Calu3 (cell line): ENCODE measurements at regions not wholly inside any gene's neighbourhood (a gene's known extent, or its start where the extent isn't known, plus 50 kb on each side); places are given as distances from the start of the nearest gene placed in this dataset.

Experiments
- BruUV-seq: library from RNA; stranded (reverse); fragments of 400-500 nt; replicated peaks from 2 replicates; lab custom pipeline; 2021; lab: Mats Ljungman, UMichigan
- CTCF ChIA-PET: fragments of 300-600 bp; sonication (Branson Sonifier 250); formaldehyde crosslinking; loops from one replicate; lab custom pipeline; 2022; ENCODE audit warnings: antibody characterized with exemption; lab: Charles Lee
- DNase-seq: peaks from one replicate; pipeline ENCODE4 v3.0.0; 2022
- H3K27ac Mint-ChIP-seq: one replicate; pipeline ENCODE4 v1.8.0; 2022; ENCODE audit warnings: mixed read lengths; ENCODE audit not compliant: unreplicated experiment
- H3K27me3 Mint-ChIP-seq: one replicate; pipeline ENCODE4 v1.8.0; 2022; ENCODE audit warnings: mixed read lengths; ENCODE audit not compliant: unreplicated experiment
- H3K36me3 Mint-ChIP-seq: one replicate; pipeline ENCODE4 v1.8.0; 2022; ENCODE audit warnings: mild to moderate bottlenecking, moderate library complexity, mixed read lengths; ENCODE audit not compliant: insufficient read depth, unreplicated experiment
- H3K4me1 Mint-ChIP-seq: one replicate; pipeline ENCODE4 v1.8.0; 2022; ENCODE audit warnings: mild to moderate bottlenecking, low read depth, mixed read lengths; ENCODE audit not compliant: unreplicated experiment
- H3K4me3 Mint-ChIP-seq: one replicate; pipeline ENCODE4 v1.8.0; 2022; ENCODE audit warnings: mild to moderate bottlenecking, low read depth, moderate library complexity, mixed read lengths; ENCODE audit not compliant: unreplicated experiment
- H3K9me3 Mint-ChIP-seq: one replicate; pipeline ENCODE4 v1.8.0; 2022; ENCODE audit warnings: low read depth, mixed read lengths; ENCODE audit not compliant: unreplicated experiment
- intact Hi-C: fragments of 100-400 bp; cut with micrococcal nuclease; formaldehyde crosslinking; loops from one replicate; pipeline ENCODE4 v1.10.0; 2022; ENCODE audit not compliant: unreplicated experiment
- TF ChIP-seq, protein P1 (sequence below): fragments of 200-600 bp; IDR thresholded peaks from one replicate; pipeline ENCODE4 v1.8.0; 2022; ENCODE audit warnings: antibody characterized with exemption; ENCODE audit not compliant: unreplicated experiment

DNA sequence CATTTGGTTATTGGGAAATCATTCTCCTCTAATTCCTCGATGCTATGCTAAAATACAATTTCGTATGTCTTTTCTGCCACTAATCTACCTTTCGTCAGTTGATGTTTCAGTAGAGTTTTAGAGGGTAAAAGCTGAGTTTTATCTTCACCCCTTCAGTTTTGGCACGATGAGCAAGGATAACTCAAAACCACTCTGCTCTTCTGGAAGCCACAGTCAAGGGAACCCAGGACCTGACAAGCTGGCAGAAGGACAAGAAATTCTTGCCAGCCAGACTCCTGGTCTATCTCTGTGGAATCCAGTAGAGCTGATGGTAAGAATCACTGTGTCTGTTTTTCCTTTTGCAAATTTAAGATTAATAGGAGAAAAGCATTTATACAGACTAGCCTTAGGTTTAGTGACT is 414.4 kb upstream of the LRRC3B start:
- TF ChIP-seq, protein P1, sequence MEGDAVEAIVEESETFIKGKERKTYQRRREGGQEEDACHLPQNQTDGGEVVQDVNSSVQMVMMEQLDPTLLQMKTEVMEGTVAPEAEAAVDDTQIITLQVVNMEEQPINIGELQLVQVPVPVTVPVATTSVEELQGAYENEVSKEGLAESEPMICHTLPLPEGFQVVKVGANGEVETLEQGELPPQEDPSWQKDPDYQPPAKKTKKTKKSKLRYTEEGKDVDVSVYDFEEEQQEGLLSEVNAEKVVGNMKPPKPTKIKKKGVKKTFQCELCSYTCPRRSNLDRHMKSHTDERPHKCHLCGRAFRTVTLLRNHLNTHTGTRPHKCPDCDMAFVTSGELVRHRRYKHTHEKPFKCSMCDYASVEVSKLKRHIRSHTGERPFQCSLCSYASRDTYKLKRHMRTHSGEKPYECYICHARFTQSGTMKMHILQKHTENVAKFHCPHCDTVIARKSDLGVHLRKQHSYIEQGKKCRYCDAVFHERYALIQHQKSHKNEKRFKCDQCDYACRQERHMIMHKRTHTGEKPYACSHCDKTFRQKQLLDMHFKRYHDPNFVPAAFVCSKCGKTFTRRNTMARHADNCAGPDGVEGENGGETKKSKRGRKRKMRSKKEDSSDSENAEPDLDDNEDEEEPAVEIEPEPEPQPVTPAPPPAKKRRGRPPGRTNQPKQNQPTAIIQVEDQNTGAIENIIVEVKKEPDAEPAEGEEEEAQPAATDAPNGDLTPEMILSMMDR = no peak
- no peaks in the 10 kb centered on the region for H3K36me3 Mint-ChIP-seq
- H3K27ac Mint-ChIP-seq = no peak overlapping the region
- no peak for DNase-seq
- no TSS peak for BruUV-seq
- no peaks in the 10 kb centered on the region for H3K4me1 Mint-ChIP-seq
- intact Hi-C loops = no loop called here
- CTCF ChIA-PET = no interaction called here
- H3K4me3 Mint-ChIP-seq = no peak overlapping the region
- H3K27me3 Mint-ChIP-seq = no peaks in the 10 kb centered on the region
- H3K9me3 Mint-ChIP-seq = peaks cover 21% of the 10 kb centered on the region

DNA sequence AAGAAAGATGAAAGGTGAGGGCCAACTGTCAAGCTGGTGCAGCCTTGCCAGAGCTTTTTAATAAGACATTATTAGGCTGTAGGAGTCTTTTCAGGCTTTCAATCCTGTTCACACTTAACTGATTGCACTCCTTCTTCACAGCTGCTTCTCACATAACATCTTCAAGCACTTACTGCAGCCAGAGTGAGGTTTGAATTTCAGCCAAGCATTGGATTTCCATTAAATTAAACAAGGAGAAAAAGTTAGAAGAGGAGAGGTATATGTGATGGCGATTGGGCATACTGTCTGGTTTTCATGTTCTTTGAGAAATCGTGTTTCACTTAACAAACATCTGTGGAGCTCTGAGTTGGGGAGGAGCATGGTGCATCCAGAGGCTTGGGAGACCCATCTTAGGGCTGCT is 392.8 kb upstream of the LRRC3B start:
- CTCF ChIA-PET = no interaction called here
- no peak for DNase-seq
- no peak overlapping the region for H3K4me3 Mint-ChIP-seq
- H3K27ac Mint-ChIP-seq = no peak overlapping the region
- intact Hi-C loops = no loop called here
- no peaks in the 10 kb centered on the region for H3K27me3 Mint-ChIP-seq
- TF ChIP-seq, protein P1 = no peak
- H3K36me3 Mint-ChIP-seq = no peaks in the 10 kb centered on the region
- BruUV-seq = no TSS peak
- peaks cover 7% of the 10 kb centered on the region for H3K9me3 Mint-ChIP-seq
- H3K4me1 Mint-ChIP-seq = no peaks in the 10 kb centered on the region

DNA sequence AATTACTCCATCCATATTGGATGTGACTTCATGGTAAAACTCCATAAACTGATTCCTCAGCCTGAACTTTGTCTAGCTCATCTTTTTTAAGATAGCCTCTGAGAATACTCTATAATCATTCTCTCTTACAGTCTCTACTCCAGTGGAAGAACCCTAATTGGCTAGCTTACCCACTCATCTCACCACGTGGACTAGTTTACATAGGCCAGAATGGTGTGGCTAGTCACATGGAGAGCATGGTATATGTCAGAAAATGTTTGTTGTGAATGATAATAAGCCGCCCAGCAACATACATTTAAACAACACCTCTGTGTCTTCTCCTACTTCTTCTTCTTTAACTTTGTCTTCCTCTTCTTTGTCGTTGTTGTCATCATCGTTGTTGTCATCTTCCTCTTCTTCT is 389.2 kb upstream of the LRRC3B start:
- no peaks in the 10 kb centered on the region for H3K36me3 Mint-ChIP-seq
- H3K27ac Mint-ChIP-seq = no peak overlapping the region
- H3K27me3 Mint-ChIP-seq = no peaks in the 10 kb centered on the region
- peaks cover 6% of the 10 kb centered on the region for H3K9me3 Mint-ChIP-seq
- intact Hi-C loops = no loop called here
- TF ChIP-seq, protein P1 = no peak
- BruUV-seq = no TSS peak
- H3K4me1 Mint-ChIP-seq = no peaks in the 10 kb centered on the region
- CTCF ChIA-PET = no interaction called here
- no peak overlapping the region for H3K4me3 Mint-ChIP-seq
- no peak for DNase-seq

DNA sequence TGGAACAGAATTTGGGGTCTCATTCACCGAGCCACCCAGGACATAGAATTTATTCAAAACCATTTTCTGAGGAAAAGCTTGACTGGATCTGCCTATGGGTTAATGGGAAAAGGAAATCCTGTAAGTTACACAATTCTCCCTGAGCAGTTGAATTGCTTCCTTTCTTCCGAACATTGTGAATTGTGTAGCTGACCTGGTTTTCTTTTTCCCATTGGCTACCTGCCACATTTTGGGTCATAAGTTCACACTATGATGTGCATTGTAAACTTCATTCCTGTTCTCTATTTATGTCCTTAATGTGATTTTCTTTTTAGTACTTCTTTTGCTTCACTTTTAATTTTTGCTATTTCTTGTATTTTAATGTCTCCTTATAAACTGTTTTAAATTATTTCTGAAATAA is 386.0 kb upstream of the LRRC3B start:
- DNase-seq = no peak
- H3K9me3 Mint-ChIP-seq = peaks cover 6% of the 10 kb centered on the region
- H3K36me3 Mint-ChIP-seq = no peaks in the 10 kb centered on the region
- CTCF ChIA-PET = no interaction called here
- H3K27me3 Mint-ChIP-seq = no peaks in the 10 kb centered on the region
- no peaks in the 10 kb centered on the region for H3K4me1 Mint-ChIP-seq
- TF ChIP-seq, protein P1 = no peak
- intact Hi-C loops = no loop called here
- no TSS peak for BruUV-seq
- H3K27ac Mint-ChIP-seq = no peak overlapping the region
- no peak overlapping the region for H3K4me3 Mint-ChIP-seq
